CD14-positive monocyte (primary cell): ENCODE measurements at regions not wholly inside any gene's neighbourhood (a gene's known extent, or its start where the extent isn't known, plus 50 kb on each side); places are given as distances from the start of the nearest gene placed in this dataset.

Experiments used
- DNase-seq, 3 donors: peaks; one replicate each; pipeline ENCODE4 v3.0.0-alpha.2; 2011 to 2022
- H2AFZ ChIP-seq: 2 replicates; pipeline ENCODE4 v1.6.0; 2012; ENCODE audit warnings: mild to moderate bottlenecking, low read depth, low read length, inconsistent platforms; ENCODE audit not compliant: insufficient read depth, poor library complexity, severe bottlenecking
- H3K27ac ChIP-seq, 2 donors: 1 replicate in 1 of 2; 2 replicates in 1 of 2; pipeline ENCODE4 v1.5.1; 2012 to 2013; ENCODE audit warnings: low read length in 2 of 2, control low read depth in 1 of 2, inconsistent platforms in 1 of 2, low read depth in 1 of 2, mild to moderate bottlenecking in 1 of 2
- H3K27me3 ChIP-seq, 2 donors: one replicate each; pipeline versions ENCODE4 v1.6.0 to v1.6.1; 2011 to 2013; ENCODE audit warnings: low read length in 2 of 2; ENCODE audit not compliant: control insufficient read depth in 2 of 2, insufficient read depth in 2 of 2
- H3K36me3 ChIP-seq, 2 donors: replicated peaks in 1 of 2; 1 replicate in 1 of 2; 2 replicates in 1 of 2; pipeline versions ENCODE4 v1.5.1 to v1.6.1; 2012 to 2013; ENCODE audit warnings: low read length in 2 of 2, control low read depth in 1 of 2, inconsistent platforms in 1 of 2, mild to moderate bottlenecking in 1 of 2; ENCODE audit not compliant: insufficient read depth in 2 of 2, control insufficient read depth in 1 of 2
- H3K4me1 ChIP-seq, 2 donors: 1 replicate in 1 of 2; 2 replicates in 1 of 2; pipeline versions ENCODE4 v1.5.1 to v1.6.1; 2012 to 2013; ENCODE audit warnings: low read length in 2 of 2, control low read depth in 1 of 2, inconsistent platforms in 1 of 2, mild to moderate bottlenecking in 1 of 2, moderate library complexity in 1 of 2; ENCODE audit not compliant: insufficient read depth in 2 of 2, control insufficient read depth in 1 of 2
- H3K4me2 ChIP-seq: replicated peaks from 2 replicates; pipeline ENCODE3; 2012; ENCODE audit warnings: low read length, moderate library complexity, mild to moderate bottlenecking; ENCODE audit not compliant: poor library complexity, severe bottlenecking; ENCODE audit errors: extremely low read depth
- H3K4me3 ChIP-seq, 3 experiments: fragments of 200-600 bp in 1 of 3; sonication (generic) in 1 of 3; replicated peaks in 1 of 3; 1 replicate in 2 of 3; 2 replicates in 1 of 3; pipeline ENCODE4 v1.5.1; 2011 to 2013; ENCODE audit warnings: low read length in 3 of 3, mild to moderate bottlenecking in 3 of 3, control low read depth in 2 of 3, low read depth in 2 of 3, inconsistent platforms in 1 of 3, moderate library complexity in 1 of 3
- H3K79me2 ChIP-seq: 2 replicates; pipeline ENCODE4 v1.6.0; 2012; ENCODE audit warnings: mild to moderate bottlenecking, control low read depth, inconsistent platforms, low read length, moderate library complexity; ENCODE audit not compliant: insufficient read depth
- H3K9ac ChIP-seq: 2 replicates; pipeline ENCODE4 v1.6.0; 2017; ENCODE audit warnings: low read length, mild to moderate bottlenecking; ENCODE audit not compliant: insufficient read depth, poor library complexity, severe bottlenecking
- H3K9me3 ChIP-seq, 2 donors: replicated peaks in 1 of 2; 1 replicate in 1 of 2; 2 replicates in 1 of 2; pipeline versions ENCODE4 v1.5.1 to v1.6.1; 2012 to 2013; ENCODE audit warnings: low read length in 2 of 2, control low read depth in 1 of 2; ENCODE audit not compliant: control insufficient read depth in 1 of 2, insufficient read depth in 1 of 2
- H4K20me1 ChIP-seq: 2 replicates; pipeline ENCODE4 v1.6.0; 2012; ENCODE audit warnings: mild to moderate bottlenecking, low read length, control low read depth, moderate library complexity; ENCODE audit not compliant: insufficient read depth
- H3K27ac Mint-ChIP-seq, 7 donors: one replicate each; pipeline ENCODE4 v1.8.0; 2020; ENCODE audit warnings: mild to moderate bottlenecking in 7 of 7, mixed read lengths in 7 of 7, moderate library complexity in 6 of 7, inconsistent platforms in 2 of 7
- H3K27me3 Mint-ChIP-seq, 3 donors: one replicate each; pipeline ENCODE4 v1.8.0; 2021 to 2022; ENCODE audit warnings: low read depth in 3 of 3, mild to moderate bottlenecking in 3 of 3, mixed read lengths in 3 of 3, moderate library complexity in 3 of 3, inconsistent platforms in 1 of 3
- H3K36me3 Mint-ChIP-seq, 2 donors: one replicate each; pipeline ENCODE4 v1.8.0; 2020; ENCODE audit warnings: mixed read lengths in 2 of 2, inconsistent platforms in 1 of 2, mild to moderate bottlenecking in 1 of 2
- H3K4me1 Mint-ChIP-seq: one replicate; pipeline ENCODE4 v1.8.0; 2020; ENCODE audit warnings: mild to moderate bottlenecking, mixed read lengths
- H3K4me3 Mint-ChIP-seq, 2 donors: one replicate each; pipeline ENCODE4 v1.8.0; 2020; ENCODE audit warnings: mild to moderate bottlenecking in 2 of 2, mixed read lengths in 2 of 2, moderate library complexity in 1 of 2
- H3K9me3 Mint-ChIP-seq, 7 donors: one replicate each; pipeline ENCODE4 v1.8.0; 2020 to 2022; ENCODE audit warnings: mixed read lengths in 7 of 7, mild to moderate bottlenecking in 6 of 7, moderate library complexity in 6 of 7, inconsistent platforms in 2 of 7
- CTCF ChIP-seq: fragments of 200-600 bp; IDR thresholded peaks from one replicate; pipeline ENCODE4 v1.8.0; 2022; ENCODE audit warnings: antibody characterized with exemption, mild to moderate bottlenecking
- WGBS: methylation state at CpG from one replicate; pipeline ENCODE4 v1.1.5; 2013; ENCODE audit warnings: missing lambda C conversion rate; ENCODE audit not compliant: insufficient coverage; 5-methylcytosine and 5-hydroxymethylcytosine counted together
- intact Hi-C, 2 donors: fragments of 100-400 bp; cut with micrococcal nuclease; formaldehyde crosslinking; loops; one replicate each; pipeline versions ENCODE4 v1.15.0 to v1.15.1; 2023

- Mint-ChIP-seq H3K9me3 (peaks cover 0 to 4% (median 2%) of the 10 kb centered on the region in 7 donors), H3K27ac (no peak overlapping the region), H3K36me3 (no peaks in the 10 kb centered on the region), H3K4me3 (no peak overlapping the region), H3K27me3 (no peaks in the 10 kb centered on the region), H3K4me1 (no peaks in the 10 kb centered on the region)
- Histone ChIP-seq H3K27ac (no peak overlapping the region), H3K79me2 (no peaks in the 10 kb centered on the region), H3K36me3 (no peaks in the 10 kb centered on the region), H2AFZ (no peak overlapping the region), H3K27me3 (no peaks in the 10 kb centered on the region), H3K4me3 (no peak overlapping the region), H3K9ac (no peak overlapping the region), H3K4me1 (no peaks in the 10 kb centered on the region), H3K9me3 (peaks cover 0 to 3% of the 10 kb centered on the region in 2 donors), H3K4me2 (no peak overlapping the region), H4K20me1 (no peaks in the 10 kb centered on the region)
- no peak for DNase-seq
- no CpG with 5 or more reads among the region's 1 CpG for WGBS
- intact Hi-C loops: no loop called here
- no peak for TF ChIP-seq CTCF
Measured at GRCh38 chr1:170230323-170230722, 84.6 kb downstream of the NTMT2 start.

GRCh38 chr1:170231662-170232061, 85.9 kb downstream of the NTMT2 start:
- H3K36me3 Mint-ChIP-seq: no peaks in the 10 kb centered on the region
- no peaks in the 10 kb centered on the region for H3K27me3 ChIP-seq
- H2AFZ ChIP-seq: no peak overlapping the region

More at GRCh38 chr1:170231662-170232061, 85.9 kb downstream of the NTMT2 start:
- Mint-ChIP-seq H3K27me3 (no peaks in the 10 kb centered on the region), H3K27ac (no peak overlapping the region), H3K4me1 (no peaks in the 10 kb centered on the region), H3K4me3 (no peak overlapping the region), H3K9me3 (peaks cover 0 to 4% (median 2%) of the 10 kb centered on the region in 7 donors)
- no peak overlapping the region for H3K4me2 ChIP-seq
- no peaks in the 10 kb centered on the region for H3K4me1 ChIP-seq
- WGBS: 50% methylated on average over 1 of the region's 1 CpG
- H3K79me2 ChIP-seq: no peaks in the 10 kb centered on the region
- H4K20me1 ChIP-seq: no peaks in the 10 kb centered on the region
- no peak overlapping the region for H3K4me3 ChIP-seq
- no peak overlapping the region for H3K9ac ChIP-seq
- no peak for TF ChIP-seq CTCF
- H3K9me3 ChIP-seq: peaks cover 0 to 3% of the 10 kb centered on the region in 2 donors
- no peaks in the 10 kb centered on the region for H3K36me3 ChIP-seq
- no peak for DNase-seq
- H3K27ac ChIP-seq: no peak overlapping the region
- intact Hi-C loops: no loop called here
